H1 (cell line): ENCODE measurements at regions not wholly inside any gene's neighbourhood (a gene's known extent, or its start where the extent isn't known, plus 50 kb on each side); places are given as distances from the start of the nearest gene placed in this dataset.

Experiments
- CTCF ChIA-PET: fragments of 300-600 bp; sonication (Branson Sonifier 250); formaldehyde crosslinking; loops from one replicate; lab custom pipeline; 2021; ENCODE audit not compliant: partially characterized antibody; lab: Charles Lee
- POLR2A ChIA-PET: fragments of 300-600 bp; sonication (Branson Sonifier 250); formaldehyde crosslinking; loops from one replicate; lab custom pipeline; 2021; ENCODE audit warnings: inconsistent platforms; ENCODE audit not compliant: partially characterized antibody; lab: Charles Lee
- DNase-seq, 2 experiments: peaks; one replicate each; pipeline versions ENCODE4 v3.0.0 to v3.0.0-alpha.2; 2010 to 2022; ENCODE audit warnings: low spot score in 2 of 2, low read depth in 1 of 2, mixed read lengths in 1 of 2
- FAIRE-seq: peaks from 2 replicates; lab custom pipeline; 2011; peaks lifted over from hg19 to GRCh38; lab: Jason Lieb, UNC
- H2AFZ ChIP-seq: 2 replicates; pipeline ENCODE4 v1.8.1; 2012; ENCODE audit warnings: low read length, inconsistent platforms
- H2AK5ac ChIP-seq: 2 replicates; pipeline ENCODE4 v1.6.1; 2013; ENCODE audit warnings: low read depth, low read length
- H2BK120ac ChIP-seq: replicated peaks from 2 replicates; pipeline ENCODE3; 2013; ENCODE audit warnings: low read depth, low read length, inconsistent platforms
- H2BK12ac ChIP-seq: 2 replicates; pipeline ENCODE4 v1.6.1; 2013; ENCODE audit warnings: low read depth, low read length
- H2BK15ac ChIP-seq: 2 replicates; pipeline ENCODE4 v1.6.1; 2013; ENCODE audit warnings: low read length
- H2BK20ac ChIP-seq: 2 replicates; pipeline ENCODE4 v1.6.1; 2013; ENCODE audit warnings: low read length
- H2BK5ac ChIP-seq: 2 replicates; pipeline ENCODE4 v1.6.1; 2013; ENCODE audit warnings: low read depth, low read length
- H3K14ac ChIP-seq: 2 replicates; pipeline ENCODE4 v1.6.1; 2013; ENCODE audit warnings: inconsistent platforms; ENCODE audit not compliant: insufficient read length
- H3K18ac ChIP-seq: 2 replicates; pipeline ENCODE4 v1.6.1; 2013; ENCODE audit warnings: low read length; ENCODE audit errors: extremely low read depth
- H3K23ac ChIP-seq: 2 replicates; pipeline ENCODE4 v1.6.1; 2013; ENCODE audit warnings: inconsistent platforms; ENCODE audit not compliant: insufficient read length
- H3K23me2 ChIP-seq: 2 replicates; pipeline ENCODE4 v1.6.1; 2013; ENCODE audit warnings: low read depth, low read length
- H3K27ac ChIP-seq: 2 replicates; pipeline ENCODE4 v1.6.1; 2011; ENCODE audit warnings: low read depth, low read length, inconsistent platforms
- H3K27me3 ChIP-seq, 4 experiments: replicated peaks in 1 of 4; 1 replicate in 1 of 4; 2 replicates in 3 of 4; pipeline versions ENCODE4 v1.6.1 to v1.8.1; 2011 to 2013; ENCODE audit warnings: low read length in 3 of 4, mild to moderate bottlenecking in 3 of 4, inconsistent platforms in 2 of 4, mixed read lengths in 2 of 4, moderate library complexity in 1 of 4; ENCODE audit not compliant: control insufficient read depth in 3 of 4, insufficient read depth in 3 of 4; ENCODE audit errors: extremely low read depth in 1 of 4
- H3K36me3 ChIP-seq, 4 experiments: 2 replicates each; pipeline versions ENCODE4 v1.6.1 to v1.8.1; 2011 to 2013; ENCODE audit warnings: mild to moderate bottlenecking in 4 of 4, low read length in 3 of 4, moderate library complexity in 2 of 4, control low read depth in 1 of 4, inconsistent platforms in 1 of 4; ENCODE audit not compliant: insufficient read depth in 4 of 4, control insufficient read depth in 2 of 4
- H3K4ac ChIP-seq: replicated peaks from 2 replicates; pipeline ENCODE3; 2013; ENCODE audit warnings: low read length, low read depth, mixed read lengths, inconsistent platforms; ENCODE audit not compliant: insufficient read length
- H3K4me1 ChIP-seq, 4 experiments: replicated peaks in 1 of 4; 1 replicate in 1 of 4; 2 replicates in 3 of 4; pipeline versions ENCODE4 v1.6.1 to v1.8.1; 2011 to 2013; ENCODE audit warnings: low read length in 3 of 4, inconsistent platforms in 2 of 4, mixed read lengths in 1 of 4; ENCODE audit not compliant: insufficient read depth in 4 of 4, control insufficient read depth in 3 of 4
- H3K4me2 ChIP-seq, 2 experiments: 2 replicates each; pipeline versions ENCODE4 v1.6.1 to v1.8.1; 2011 to 2013; ENCODE audit warnings: low read depth in 2 of 2, low read length in 2 of 2, control low read depth in 1 of 2, inconsistent platforms in 1 of 2, mild to moderate bottlenecking in 1 of 2; ENCODE audit not compliant: insufficient read depth in 1 of 2
- H3K4me3 ChIP-seq, 4 experiments: fragments of 200-600, 300-600 bp in 1 of 4; sonication (generic), shearing (Covaris generic), sonication (Bioruptor Twin) in 1 of 4; 2 replicates each; pipeline versions ENCODE4 v1.5.1 to v1.8.1; 2011 to 2016; ENCODE audit warnings: low read length in 4 of 4, low read depth in 3 of 4, control low read depth in 2 of 4, inconsistent platforms in 2 of 4, mild to moderate bottlenecking in 2 of 4, mixed read lengths in 1 of 4, moderate library complexity in 1 of 4; ENCODE audit not compliant: insufficient read depth in 2 of 4; ENCODE audit errors: extremely low read depth in 1 of 4
- H3K56ac ChIP-seq: replicated peaks from 2 replicates; pipeline ENCODE3; 2013; ENCODE audit warnings: low read depth, mild to moderate bottlenecking, mixed read lengths, low read length, inconsistent platforms; ENCODE audit not compliant: insufficient read length
- H3K79me1 ChIP-seq: 2 replicates; pipeline ENCODE4 v1.6.1; 2013; ENCODE audit warnings: low read depth, low read length, control low read depth
- H3K79me2 ChIP-seq, 2 experiments: 2 replicates each; pipeline versions ENCODE4 v1.6.1 to v1.8.1; 2012 to 2013; ENCODE audit warnings: low read length in 2 of 2, mild to moderate bottlenecking in 2 of 2, inconsistent platforms in 1 of 2; ENCODE audit not compliant: insufficient read depth in 2 of 2, control insufficient read depth in 1 of 2
- H3K9ac ChIP-seq, 4 experiments: replicated peaks in 1 of 4; 1 replicate in 1 of 4; 2 replicates in 3 of 4; pipeline versions ENCODE4 v1.6.1 to v1.8.1; 2011 to 2013; ENCODE audit warnings: low read depth in 3 of 4, low read length in 3 of 4, control low read depth in 2 of 4, mild to moderate bottlenecking in 2 of 4, moderate library complexity in 2 of 4, inconsistent platforms in 1 of 4; ENCODE audit errors: extremely low read depth in 1 of 4
- H3K9me3 ChIP-seq, 2 experiments: 2 replicates each; pipeline versions ENCODE4 v1.6.1 to v1.8.1; 2012 to 2013; ENCODE audit warnings: mild to moderate bottlenecking in 2 of 2, moderate library complexity in 2 of 2, control low read depth in 1 of 2, inconsistent platforms in 1 of 2, low read depth in 1 of 2, low read length in 1 of 2, mixed read lengths in 1 of 2; ENCODE audit not compliant: insufficient read depth in 2 of 2
- H4K20me1 ChIP-seq, 2 experiments: replicated peaks in 1 of 2; 2 replicates each; pipeline versions ENCODE3 to v1.8.1; 2011 to 2013; ENCODE audit warnings: inconsistent platforms in 2 of 2, low read length in 2 of 2, mild to moderate bottlenecking in 1 of 2; ENCODE audit not compliant: insufficient read depth in 2 of 2, control insufficient read depth in 1 of 2
- H4K5ac ChIP-seq: 2 replicates; pipeline ENCODE4 v1.6.1; 2013; ENCODE audit warnings: low read length, low read depth, mixed read lengths, inconsistent platforms; ENCODE audit not compliant: insufficient read length
- H4K8ac ChIP-seq: 2 replicates; pipeline ENCODE4 v1.8.0; 2013; ENCODE audit warnings: mild to moderate bottlenecking, moderate library complexity, low read length, inconsistent platforms; ENCODE audit not compliant: insufficient read depth; ENCODE audit errors: extremely low read depth
- H4K91ac ChIP-seq: replicated peaks from 2 replicates; pipeline ENCODE3; 2013; ENCODE audit warnings: low read length, mixed read lengths, inconsistent platforms; ENCODE audit not compliant: insufficient read length
- CEBPB ChIP-seq: IDR thresholded peaks from 2 replicates; pipeline ENCODE4 v1.6.1; 2012; ENCODE audit warnings: low read depth, low read length
- CHD1 ChIP-seq: IDR thresholded peaks from 2 replicates; pipeline ENCODE4 v1.6.1; 2012; ENCODE audit warnings: low read depth, low read length, improper control_type of control experiment
- GTF2F1 ChIP-seq: IDR thresholded peaks from 2 replicates; pipeline ENCODE4 v1.6.1; 2012; ENCODE audit warnings: low read depth, low read length, improper control_type of control experiment, borderline replicate concordance
- POU5F1 ChIP-seq: IDR thresholded peaks from 2 replicates; pipeline ENCODE4 v1.6.1; 2011; ENCODE audit warnings: low read depth, mild to moderate bottlenecking, low read length, moderate library complexity
- SP4 ChIP-seq: IDR thresholded peaks from 2 replicates; pipeline ENCODE4 v1.6.1; 2012; ENCODE audit warnings: low read length, inconsistent platforms
- TBP ChIP-seq: IDR thresholded peaks from 2 replicates; pipeline ENCODE4 v1.6.1; 2011; ENCODE audit warnings: low read depth, low read length, improper control_type of control experiment
- WGBS, 2 experiments: shearing (Covaris generic) in 1 of 2; methylation state at CpG; one replicate each; pipeline versions ENCODE4 v1.1.6 to v1.1.7; 2013 to 2015; ENCODE audit warnings: low lambda C conversion rate in 2 of 2, mixed read lengths in 2 of 2, inconsistent platforms in 1 of 2, low coverage in 1 of 2, missing lambda C conversion rate in 1 of 2; ENCODE audit not compliant: insufficient replicate concordance in 2 of 2, insufficient coverage in 1 of 2, insufficient read length in 1 of 2; ENCODE audit errors: extremely low coverage in 1 of 2, missing lambda C conversion rate in 1 of 2; 5-methylcytosine and 5-hydroxymethylcytosine counted together

DNA sequence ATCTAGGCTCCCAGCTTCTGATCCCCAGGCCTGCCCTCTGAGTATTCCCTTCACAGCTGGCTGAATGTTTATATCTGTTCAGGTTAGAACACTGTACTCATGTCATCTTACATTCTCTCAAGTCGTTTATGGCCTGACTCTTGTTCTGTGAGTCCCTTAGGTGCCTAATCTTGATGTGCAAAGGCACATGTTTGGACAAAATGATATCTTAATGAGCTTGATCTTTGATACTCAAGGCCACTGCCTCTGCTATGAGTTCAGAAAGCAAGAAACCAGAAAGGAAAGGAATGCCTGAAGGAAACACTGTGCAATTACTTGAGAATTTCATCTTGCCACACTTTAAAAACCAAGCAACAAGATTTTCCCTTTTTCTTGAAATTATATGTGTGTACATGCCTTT is 391.8 kb upstream of the ZNF608 start:
- H4K5ac ChIP-seq: no peak overlapping the region
- no peak overlapping the region for H3K14ac ChIP-seq
- no peak overlapping the region for H3K4me3 ChIP-seq
- no peak overlapping the region for H2BK5ac ChIP-seq
- no peak overlapping the region for H3K27ac ChIP-seq
- WGBS, 2 experiments: 79% methylated on average over 1 of the region's 1 CpG; no CpG with 5 or more reads in 1 of the 2 experiments
- H2BK15ac ChIP-seq: no peak overlapping the region
- H3K4me1 ChIP-seq: peaks cover 0 to 2% (median 0%) of the 10 kb centered on the region in 4 experiments; a peak in 2 of 7 replicates
- no peaks in the 10 kb centered on the region for H4K20me1 ChIP-seq
- DNase-seq: no peak
- H2AFZ ChIP-seq: no peak overlapping the region
- no peaks in the 10 kb centered on the region for H3K9me3 ChIP-seq
- no peaks in the 10 kb centered on the region for H3K79me1 ChIP-seq
- no peak overlapping the region; the same call in 1 of the 2 replicates for H2BK12ac ChIP-seq
- H2BK20ac ChIP-seq: no peak overlapping the region
- no peak overlapping the region for H3K18ac ChIP-seq
- no peak overlapping the region for H3K56ac ChIP-seq
- no peaks in the 10 kb centered on the region for H3K27me3 ChIP-seq
- CTCF ChIA-PET: no interaction called here
- no peaks in the 10 kb centered on the region for H3K79me2 ChIP-seq
- no peak overlapping the region for H2BK120ac ChIP-seq
- H2AK5ac ChIP-seq: no peak overlapping the region
- H3K36me3 ChIP-seq: no peaks in the 10 kb centered on the region
- H3K9ac ChIP-seq: no peak overlapping the region
- POLR2A ChIA-PET: no interaction called here
- H3K23me2 ChIP-seq: no peaks in the 10 kb centered on the region
- H3K4ac ChIP-seq: no peak overlapping the region
- no peak overlapping the region for H4K91ac ChIP-seq
- no peak overlapping the region for H3K23ac ChIP-seq
- TF ChIP-seq CEBPB (no peak), TBP (no peak), GTF2F1 (no peak), CHD1 (no peak), SP4 (no peak), POU5F1 (no peak)
- H4K8ac ChIP-seq: no peak overlapping the region
- no peak overlapping the region for H3K4me2 ChIP-seq
- no peak for FAIRE-seq
